HG03039 (cell line): ENCODE measurements at regions not wholly inside any gene's neighbourhood (a gene's known extent, or its start where the extent isn't known, plus 50 kb on each side); places are given as distances from the start of the nearest gene placed in this dataset.

Experiments used
- ATAC-seq: cut with Tn5 transposase; IDR thresholded peaks from one replicate; pipeline ENCODE4 v1.9.1; 2021; ENCODE audit warnings: mild to moderate bottlenecking, moderate library complexity; ENCODE audit not compliant: unreplicated experiment

DNA sequence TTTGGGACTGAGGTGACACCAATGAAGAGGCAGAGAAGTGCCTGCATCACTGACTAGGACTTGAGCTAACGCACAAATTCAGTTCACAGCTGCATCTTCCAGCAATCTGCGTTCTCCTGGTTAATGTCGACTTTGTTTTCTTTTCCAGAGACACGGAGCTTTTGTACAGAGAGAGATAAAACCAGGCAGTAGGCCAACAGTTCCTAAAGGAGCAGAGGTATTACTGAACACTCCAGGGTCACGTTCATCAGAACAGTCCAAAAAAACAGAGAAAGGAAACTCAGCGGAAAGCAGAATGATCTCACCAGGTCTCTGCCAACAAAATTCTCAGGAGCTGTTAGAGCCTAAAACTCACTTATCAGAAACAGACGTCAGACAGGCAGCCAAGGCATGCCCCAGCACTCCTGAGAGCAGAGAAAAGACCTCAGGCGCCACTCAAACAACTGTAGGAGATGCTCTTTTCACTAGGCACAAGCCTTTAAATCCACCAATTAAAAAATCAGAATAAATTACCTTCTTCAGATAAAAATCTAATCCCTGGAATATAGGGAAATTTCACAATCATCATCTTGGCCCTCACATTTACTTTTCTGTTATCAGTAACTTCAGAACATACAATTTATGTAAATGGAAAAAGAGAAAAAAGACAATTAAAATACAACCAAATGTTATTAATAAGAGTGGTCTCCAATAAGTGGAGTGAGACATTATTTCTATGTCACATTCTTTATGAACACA is 95.9 kb upstream of the SPTBN1 start:
- ATAC-seq = no peak

DNA sequence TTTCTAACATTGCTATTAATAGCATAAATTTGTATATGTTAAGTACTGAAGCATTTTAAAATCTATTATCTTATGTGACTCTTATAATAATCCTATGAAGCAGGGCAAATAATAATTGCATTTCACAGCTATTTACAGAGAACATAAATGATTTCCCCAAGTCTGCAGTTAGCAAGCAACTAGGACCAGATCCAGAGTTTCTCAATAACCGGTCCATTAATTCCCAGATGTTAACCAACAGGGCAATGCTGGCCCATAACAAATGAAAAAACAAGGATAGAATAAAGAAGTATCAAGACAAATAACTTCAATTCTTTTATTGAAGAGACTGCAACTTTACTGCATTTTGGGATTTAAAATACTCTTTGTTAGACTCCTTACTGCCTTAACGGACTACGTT is 91.7 kb upstream of the SPTBN1 start:
- no peak for ATAC-seq

DNA sequence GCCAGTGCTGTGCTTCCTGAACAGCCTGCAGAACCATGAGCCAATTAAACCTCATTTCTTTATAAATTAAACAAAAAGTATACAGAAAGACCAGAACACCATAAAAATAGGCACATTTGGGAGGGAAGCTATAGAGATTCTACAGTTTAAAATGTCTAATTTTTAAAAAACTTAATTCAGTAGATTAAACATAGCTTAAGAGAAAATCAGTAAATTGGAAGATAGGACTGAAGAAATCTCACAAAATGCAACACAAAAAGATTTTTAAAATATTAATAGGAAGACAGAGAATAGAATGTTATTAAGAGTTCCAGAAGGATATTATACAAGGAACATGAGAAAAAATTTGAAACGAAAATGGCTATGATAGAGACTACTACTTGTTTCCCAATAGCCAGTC is 90.5 kb upstream of the SPTBN1 start:
- no peak for ATAC-seq

DNA sequence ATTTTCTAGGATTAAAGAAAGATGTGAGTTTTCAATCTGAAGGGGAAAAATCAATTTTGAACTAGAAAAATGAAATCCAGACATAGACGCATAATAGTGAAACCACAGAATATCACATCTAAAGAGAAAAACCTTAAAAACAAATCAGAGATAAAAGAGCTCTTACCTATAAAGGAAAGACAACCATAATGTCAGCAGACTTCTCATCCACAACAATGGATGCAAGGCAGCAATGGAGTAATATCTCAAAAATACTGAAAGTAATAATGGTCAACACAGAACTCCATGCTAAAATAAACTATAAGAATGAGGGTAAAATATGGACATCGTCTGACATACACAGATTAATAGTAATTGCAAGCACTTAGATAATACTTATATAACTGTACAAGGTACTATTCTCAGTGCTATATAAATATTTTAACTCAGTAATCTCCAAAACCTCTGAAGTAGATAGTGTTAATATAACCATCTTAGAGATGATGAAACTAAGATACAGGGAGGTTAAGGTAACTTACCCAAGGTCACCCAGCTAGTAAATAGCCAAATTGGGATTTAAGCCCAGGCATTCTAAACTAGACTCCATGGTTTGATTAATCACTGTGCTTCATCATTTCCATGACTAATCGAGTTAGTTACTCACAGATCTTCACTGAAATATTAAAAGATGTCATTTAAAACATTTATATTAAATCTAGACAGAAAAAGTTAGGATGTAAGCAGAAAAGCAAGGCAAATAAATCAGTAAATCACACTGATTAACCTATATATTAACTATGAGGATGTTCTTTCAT is 89.4 kb upstream of the SPTBN1 start:
- no peak for ATAC-seq

DNA sequence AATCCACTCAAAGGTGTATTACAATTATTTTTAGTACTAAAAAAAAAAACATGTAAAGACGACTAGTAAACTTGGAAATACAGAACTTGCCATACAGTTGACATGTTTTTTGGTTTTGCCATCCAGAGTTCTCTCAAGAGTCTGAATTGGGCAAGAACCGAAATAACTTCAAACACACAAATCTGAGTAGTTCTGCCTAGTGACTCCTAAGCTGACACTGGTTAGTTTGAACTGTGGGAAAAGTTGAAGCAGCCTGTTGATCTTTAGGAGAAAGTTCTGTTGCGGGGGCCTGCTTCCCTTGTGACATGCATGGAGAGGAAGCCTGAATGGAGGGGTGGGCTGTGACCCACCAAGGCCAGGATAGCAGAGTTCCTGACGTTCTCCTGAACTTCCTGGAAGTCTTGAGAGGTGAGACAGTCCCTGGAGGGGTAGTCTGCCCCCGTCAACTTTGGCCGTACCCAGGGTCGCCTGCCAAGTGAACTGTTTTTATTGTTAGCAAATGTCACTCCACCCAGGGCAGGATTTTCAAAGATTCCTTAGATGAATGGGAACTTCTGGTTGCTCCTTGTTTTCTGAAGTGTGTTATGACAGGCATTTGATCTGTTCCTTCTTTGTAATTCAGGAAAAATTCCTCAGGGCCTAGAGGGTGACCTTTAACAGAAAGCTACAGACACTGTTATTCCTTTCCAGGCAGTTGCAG is 85.6 kb upstream of the SPTBN1 start:
- ATAC-seq = no peak

DNA sequence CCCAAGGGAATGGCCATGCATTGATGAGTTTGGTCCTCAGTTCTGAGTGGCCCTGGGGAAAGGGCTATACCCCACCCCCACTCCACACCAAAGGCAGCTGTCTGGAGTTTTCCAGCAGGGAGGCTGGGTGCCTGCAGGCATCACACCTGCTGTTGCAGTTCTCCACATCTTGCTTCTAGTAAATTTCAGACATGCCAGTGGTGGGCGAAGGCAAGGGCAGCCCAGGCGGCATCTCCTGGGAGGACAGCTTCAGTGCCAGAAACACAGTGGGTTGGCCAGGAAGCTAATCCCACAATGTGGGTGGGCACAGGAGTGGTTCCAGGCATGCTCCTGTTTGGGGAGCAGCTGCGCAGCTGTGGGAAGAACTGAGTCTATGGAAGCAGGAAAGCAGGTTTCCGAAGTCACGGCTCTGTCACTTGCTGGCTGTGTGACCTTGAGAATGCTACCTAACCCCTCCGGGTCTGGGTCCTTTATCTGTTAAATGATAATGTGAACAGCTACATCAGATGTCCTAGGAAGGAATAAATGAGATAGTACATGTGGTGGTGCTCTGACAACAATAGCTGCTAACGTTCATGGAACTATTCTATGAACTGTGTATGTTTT is 84.6 kb upstream of the SPTBN1 start:
- ATAC-seq = no peak

DNA sequence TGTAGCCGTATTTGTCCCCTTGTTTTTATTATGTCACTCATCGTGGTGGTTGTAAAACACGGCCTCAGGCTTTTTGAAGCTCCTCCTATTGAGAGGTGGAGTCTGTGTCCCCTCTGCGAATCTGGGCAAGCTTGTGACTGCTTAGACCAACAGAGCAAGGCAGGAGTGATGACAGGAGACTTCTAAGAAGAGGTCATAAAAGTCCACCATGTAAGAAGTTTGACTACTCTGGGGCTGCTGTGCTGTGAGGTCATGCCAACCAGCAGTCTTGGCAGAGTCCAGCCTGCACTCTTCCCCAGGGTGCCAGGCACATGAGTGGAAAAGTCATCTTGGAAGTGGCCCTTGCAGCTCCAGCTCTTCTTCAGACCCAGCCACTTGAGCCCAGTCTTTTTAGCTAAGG is 83.8 kb upstream of the SPTBN1 start:
- no peak for ATAC-seq

DNA sequence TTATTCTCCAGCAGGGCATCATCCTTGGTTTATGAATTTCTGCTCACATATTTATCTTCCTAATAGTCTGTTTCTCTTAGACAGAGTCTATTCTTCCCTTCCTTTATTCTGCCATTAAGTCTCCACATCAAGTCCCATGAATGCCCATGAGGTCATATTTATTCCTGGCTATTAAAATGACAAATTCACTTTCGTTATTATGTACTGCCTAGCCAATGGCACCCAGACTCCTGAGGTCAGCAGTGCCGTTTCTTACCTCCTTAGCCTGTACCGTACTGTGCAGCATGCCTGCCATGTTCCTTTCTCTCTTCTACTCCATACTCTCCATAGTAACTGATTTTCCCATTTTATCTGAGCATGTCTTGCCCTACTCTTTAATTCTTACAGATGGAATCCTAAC is 82.3 kb upstream of the SPTBN1 start:
- ATAC-seq = no peak

DNA sequence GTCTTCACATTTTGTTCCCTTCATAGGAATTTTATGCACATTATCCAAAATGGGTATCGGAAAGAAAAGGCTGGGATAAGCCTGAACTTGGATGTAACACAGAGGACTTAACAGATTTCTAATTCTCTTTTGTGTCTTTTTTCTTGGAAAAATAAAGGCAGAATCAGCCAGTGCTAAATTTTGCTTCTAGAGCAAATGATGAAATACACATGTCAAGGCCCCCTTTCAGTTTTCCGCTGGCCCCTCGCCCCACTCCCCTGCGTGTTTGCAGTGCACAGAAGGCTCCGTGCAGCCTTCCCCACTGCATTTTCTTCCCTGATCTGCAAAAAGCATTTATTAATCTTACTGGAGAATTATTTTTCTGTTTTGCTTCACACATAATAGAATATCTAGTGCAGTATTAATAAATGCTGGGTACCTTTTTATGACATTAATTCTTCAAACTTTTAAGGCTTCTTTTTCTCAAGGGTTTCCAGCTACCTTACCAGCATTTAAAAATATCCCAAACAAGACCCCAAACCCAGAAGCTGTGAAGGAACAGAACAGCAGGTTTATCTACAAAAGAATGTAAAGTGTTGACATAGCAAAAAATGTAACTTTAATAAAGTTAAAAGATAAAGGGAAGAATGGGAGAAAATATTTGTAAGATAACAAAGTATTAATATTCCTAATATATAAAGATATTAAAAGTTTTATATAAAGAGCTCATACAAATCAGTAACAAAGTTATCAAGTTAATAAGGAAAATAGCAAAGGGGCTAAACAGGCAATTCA is 81.3 kb upstream of the SPTBN1 start:
- no peak for ATAC-seq

DNA sequence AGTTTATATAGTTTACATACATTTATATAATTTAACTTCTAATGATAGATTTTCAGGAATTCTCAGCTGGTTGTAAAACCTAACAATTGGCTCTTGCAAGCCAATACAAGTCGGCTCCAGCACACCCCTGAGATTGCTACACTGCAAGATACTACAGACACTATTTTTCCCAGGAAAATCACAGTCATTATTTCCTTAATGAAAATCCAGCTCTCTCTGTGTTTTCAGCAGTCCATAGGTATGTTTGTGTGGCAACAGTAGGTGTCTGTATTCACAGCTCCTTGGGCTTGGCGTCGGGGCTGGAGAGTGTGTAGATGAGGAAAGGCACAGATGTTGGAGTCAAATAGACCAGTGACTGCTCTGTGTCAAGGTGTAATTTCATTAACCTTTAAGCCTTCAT is 78.7 kb upstream of the SPTBN1 start:
- no peak for ATAC-seq

DNA sequence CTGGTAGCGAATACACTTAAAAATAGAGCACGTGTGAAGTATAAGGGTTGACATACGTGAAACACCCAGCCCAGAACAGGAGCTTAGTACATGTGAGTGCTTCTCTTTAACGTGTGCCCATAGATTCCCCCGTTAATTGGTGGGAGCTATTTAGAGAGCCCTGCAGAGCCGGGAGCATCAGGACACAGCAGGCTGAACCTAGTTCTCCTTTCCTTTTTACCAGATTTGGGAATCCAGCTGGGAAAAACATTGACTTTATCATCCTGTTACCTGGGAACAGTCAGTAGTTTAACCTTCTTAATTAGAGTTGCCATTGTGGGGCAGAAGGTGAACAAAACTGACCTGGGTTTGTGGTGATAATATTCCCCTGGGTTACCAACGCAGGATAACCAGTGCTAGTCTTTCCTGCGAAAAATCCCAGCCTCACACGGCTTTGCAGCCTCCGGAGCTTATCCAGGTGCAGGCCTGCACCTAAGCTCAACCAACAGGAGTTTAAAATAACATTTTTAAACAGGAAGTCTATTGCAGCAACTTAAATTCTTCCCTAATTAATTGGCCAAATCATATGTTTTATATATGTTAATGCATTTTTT is 78.1 kb upstream of the SPTBN1 start:
- no peak for ATAC-seq

DNA sequence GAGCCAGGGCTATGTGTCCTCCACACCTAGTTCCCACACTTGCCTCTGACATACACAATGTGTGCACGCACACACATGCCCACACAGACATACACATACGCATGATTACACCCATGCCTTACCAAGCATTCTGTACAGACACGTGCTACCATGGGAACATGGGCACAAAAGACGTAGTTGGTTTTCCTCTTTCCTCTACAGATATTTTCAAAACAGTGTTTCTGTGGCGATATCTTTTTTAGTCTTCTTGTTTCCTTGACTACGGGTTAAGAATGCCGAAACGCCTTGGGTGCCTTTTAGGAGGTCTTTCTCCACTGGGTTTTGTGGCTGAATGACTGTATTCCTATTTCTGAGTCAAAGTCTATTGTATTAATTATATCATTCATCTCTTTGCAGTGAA is 75.5 kb upstream of the SPTBN1 start:
- no peak for ATAC-seq

DNA sequence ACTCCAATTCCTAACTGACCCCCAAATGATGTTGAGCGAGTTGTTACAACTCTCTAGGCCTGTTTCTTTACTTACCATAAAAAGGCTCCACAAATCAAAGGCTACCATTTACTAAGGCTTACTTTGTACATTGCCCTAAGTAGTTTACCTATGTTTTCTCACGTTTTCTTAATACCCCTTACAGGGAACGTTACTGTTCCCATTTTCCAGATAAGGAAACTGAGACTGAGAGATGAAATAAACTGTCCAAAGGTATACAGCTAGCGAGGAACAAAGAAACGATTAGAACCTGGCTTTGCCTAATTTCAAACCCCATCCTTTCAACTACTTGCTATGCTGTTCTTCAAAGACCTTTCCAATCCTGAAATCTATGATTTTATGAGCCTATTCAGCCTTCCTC is 74.8 kb upstream of the SPTBN1 start:
- no peak for ATAC-seq

DNA sequence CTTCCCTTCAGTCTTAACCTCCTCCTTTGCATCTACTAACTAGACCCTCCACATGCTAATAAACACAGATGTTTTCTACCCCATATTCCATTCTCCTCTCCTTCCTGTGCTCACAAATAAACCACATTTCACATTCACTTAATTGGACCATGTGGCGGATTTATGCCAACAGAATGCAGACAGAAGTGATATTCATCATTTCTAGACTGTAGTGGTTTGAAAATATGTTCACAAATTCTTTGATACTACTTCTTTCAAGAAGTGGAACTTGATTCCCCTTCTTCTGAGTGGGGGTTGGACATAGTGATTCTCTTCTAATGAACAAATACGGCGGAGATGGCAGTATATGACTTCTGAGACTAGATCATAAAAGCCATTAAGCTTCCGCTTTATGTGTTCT is 73.5 kb upstream of the SPTBN1 start:
- no peak for ATAC-seq

DNA sequence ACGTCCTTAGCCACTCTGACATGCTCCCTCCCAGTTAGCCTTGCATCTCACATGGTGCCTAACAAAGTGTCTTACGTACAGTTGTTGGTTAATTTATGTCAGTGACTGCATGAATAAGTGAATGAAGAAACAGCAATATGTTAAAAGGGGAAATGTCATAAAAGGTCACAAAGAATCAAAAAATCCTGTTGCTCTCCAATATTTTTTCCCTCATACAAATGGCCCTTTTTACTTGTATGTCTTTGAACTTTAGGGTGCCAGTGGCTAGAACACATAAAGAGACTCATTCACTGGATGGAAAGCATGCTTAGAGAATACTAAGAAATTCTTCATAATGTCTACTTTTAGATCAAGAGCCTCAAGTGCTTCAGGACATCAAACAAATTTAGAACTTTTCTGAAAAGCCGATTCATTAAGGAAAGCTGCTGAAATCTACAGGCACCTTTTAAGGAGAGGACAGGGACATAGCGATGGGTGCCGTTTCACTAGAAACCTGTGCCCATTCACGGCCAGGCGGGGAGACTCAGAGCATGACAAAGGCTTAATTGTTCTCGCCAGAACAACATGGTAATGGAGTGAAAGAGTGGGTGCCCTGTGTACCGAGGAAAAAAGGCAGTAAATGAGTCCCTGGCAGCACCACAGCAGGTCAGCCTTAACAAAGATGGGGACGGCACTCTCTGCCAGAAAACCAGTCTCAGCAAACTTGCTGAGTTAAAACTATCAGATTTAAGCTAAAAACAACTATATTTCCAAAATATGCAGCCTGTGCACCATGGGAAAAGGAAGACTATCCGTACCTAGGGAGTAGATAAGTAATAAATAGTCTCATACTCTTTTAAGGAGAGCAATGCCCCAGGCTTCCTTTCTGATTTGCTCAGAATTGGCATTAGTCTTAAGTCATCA is 71.6 kb upstream of the SPTBN1 start:
- ATAC-seq = no peak

DNA sequence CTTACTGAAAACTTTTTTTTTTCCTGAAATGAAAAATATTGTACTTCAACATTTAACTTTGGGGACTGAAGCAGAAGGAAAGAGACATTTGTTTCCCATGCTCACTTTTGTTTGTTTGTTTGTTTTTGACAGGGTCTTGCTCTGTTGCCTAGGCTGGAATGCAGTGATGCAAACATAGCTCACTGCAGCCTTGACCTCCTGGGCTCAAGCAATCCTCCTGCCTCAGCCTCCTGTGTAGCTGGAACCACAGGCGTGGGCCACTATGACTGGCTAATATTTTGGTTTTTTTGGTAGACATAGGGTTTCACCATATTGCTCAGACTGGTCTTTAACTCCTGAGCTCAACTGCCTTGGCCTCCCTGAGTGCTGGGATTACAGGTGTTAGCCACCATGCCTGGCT is 70.9 kb upstream of the SPTBN1 start:
- ATAC-seq = no peak

DNA sequence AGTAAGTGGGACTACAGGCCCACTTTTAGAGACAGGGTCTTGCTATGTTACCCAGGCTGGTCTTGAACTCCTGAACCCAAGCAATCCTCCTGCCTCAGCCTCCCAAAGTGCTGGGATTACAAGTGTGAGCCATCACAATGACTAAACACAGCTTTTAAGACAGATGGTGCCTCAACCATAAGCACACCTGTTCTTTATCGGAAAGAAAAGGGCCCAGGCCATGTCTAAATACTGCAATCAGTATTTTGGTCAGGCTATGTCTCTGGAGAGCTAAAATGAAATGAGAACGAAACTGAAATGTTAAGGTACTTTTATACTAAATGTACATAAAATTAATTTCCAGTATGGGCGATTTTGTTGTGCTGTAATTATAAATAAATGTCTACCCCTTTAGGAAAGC is 69.5 kb upstream of the SPTBN1 start:
- no peak for ATAC-seq

DNA sequence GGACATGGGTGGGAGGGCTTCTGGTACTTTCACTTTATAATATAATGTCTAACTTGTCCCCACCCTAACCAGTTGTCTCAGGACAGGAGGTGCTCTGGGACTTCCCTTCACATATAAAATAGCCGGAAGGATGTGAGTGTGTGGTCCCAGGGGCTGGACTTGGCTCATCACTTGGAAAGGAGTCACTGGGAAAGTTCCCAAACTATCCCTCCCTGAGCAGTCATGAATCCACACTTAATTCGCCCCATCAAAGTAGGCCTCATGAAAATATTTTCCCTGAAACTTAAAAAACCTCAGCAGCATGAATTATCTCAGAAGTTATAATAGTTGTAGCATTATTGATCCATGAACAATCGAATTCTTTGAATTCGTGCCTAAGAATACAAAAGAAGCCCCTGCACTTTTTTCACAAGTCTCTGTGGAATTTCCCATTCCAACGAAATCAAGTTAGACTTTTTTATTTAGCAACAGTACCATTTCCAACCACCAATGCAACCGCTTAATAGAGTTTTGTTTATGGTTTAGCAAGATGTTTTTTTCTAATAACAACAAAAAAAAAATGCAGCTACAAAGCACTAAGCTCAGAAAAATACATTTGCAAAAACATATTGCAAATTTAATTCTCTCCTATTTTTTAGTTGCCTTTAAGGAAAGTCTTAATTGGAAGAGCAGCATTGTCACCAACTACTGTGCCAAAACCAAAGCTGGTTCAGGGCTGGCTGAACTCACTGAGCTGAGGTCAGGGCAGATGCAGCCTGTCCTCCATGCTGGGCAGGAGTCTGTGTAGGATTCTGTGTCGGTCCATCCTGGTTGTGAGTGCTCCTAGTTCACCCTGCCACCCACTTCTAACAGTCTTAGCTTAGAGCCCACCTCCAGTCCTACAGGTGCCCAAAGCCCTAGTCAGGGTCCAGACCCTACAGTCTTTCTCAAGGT is 68.8 kb upstream of the SPTBN1 start:
- ATAC-seq = no peak
